Mesenchymal stem cell (in vitro differentiated cells and primary cell): ENCODE measurements at regions not wholly inside any gene's neighbourhood (a gene's known extent, or its start where the extent isn't known, plus 50 kb on each side); places are given as distances from the start of the nearest gene placed in this dataset.

ENCODE experiments used
- DNase-seq: peaks from one replicate; pipeline ENCODE4 v3.0.0-alpha.2; 2013
- H2AFZ ChIP-seq: one replicate; pipeline ENCODE4 v1.6.1; 2013; ENCODE audit warnings: low read depth, mild to moderate bottlenecking, control low read depth, inconsistent platforms, low read length, moderate library complexity
- H2AK5ac ChIP-seq: 2 replicates; pipeline ENCODE4 v1.6.1; 2013; ENCODE audit warnings: low read length, moderate library complexity, mild to moderate bottlenecking, inconsistent platforms; ENCODE audit not compliant: severe bottlenecking
- H2BK120ac ChIP-seq: one replicate; pipeline ENCODE4 v1.6.1; 2013; ENCODE audit warnings: low read depth, mild to moderate bottlenecking, inconsistent platforms, low read length, moderate library complexity
- H2BK12ac ChIP-seq, 2 experiments: one replicate each; pipeline ENCODE4 v1.6.1; 2013; ENCODE audit warnings: inconsistent platforms in 2 of 2, low read length in 2 of 2, mild to moderate bottlenecking in 2 of 2, moderate library complexity in 2 of 2, control low read depth in 1 of 2
- H2BK15ac ChIP-seq: one replicate; pipeline ENCODE4 v1.6.1; 2013; ENCODE audit warnings: mild to moderate bottlenecking, low read depth, inconsistent platforms; ENCODE audit not compliant: poor library complexity, severe bottlenecking
- H2BK5ac ChIP-seq: 2 replicates; pipeline ENCODE4 v1.6.1; 2013; ENCODE audit warnings: low read depth, mild to moderate bottlenecking, low read length, control low read depth, inconsistent platforms; ENCODE audit not compliant: poor library complexity, severe bottlenecking
- H3K14ac ChIP-seq, 2 experiments: one replicate each; pipeline ENCODE4 v1.6.1; 2013; ENCODE audit warnings: inconsistent platforms in 2 of 2, low read length in 2 of 2, control low read depth in 1 of 2, mild to moderate bottlenecking in 1 of 2, moderate library complexity in 1 of 2
- H3K18ac ChIP-seq, 2 experiments: one replicate each; pipeline ENCODE4 v1.6.1; 2013; ENCODE audit warnings: inconsistent platforms in 2 of 2, low read length in 2 of 2, control low read depth in 1 of 2, low read depth in 1 of 2, mild to moderate bottlenecking in 1 of 2
- H3K23ac ChIP-seq, 2 experiments: one replicate each; pipeline ENCODE4 v1.6.1; 2013; ENCODE audit warnings: inconsistent platforms in 2 of 2, low read length in 2 of 2, mild to moderate bottlenecking in 2 of 2, moderate library complexity in 2 of 2, control low read depth in 1 of 2
- H3K27ac ChIP-seq: 2 replicates; pipeline ENCODE4 v1.5.1; 2013; ENCODE audit warnings: mild to moderate bottlenecking, moderate library complexity, low read length, control low read depth, inconsistent platforms; ENCODE audit not compliant: poor library complexity, severe bottlenecking
- H3K27me3 ChIP-seq, 2 experiments: 2 replicates each; pipeline versions ENCODE4 v1.6.1 to v1.7.0; 2013; ENCODE audit warnings: low read length in 2 of 2, mild to moderate bottlenecking in 2 of 2, moderate library complexity in 2 of 2, control low read depth in 1 of 2, inconsistent platforms in 1 of 2; ENCODE audit not compliant: control insufficient read depth in 1 of 2, insufficient read depth in 1 of 2
- H3K36me3 ChIP-seq, 2 experiments: 2 replicates each; pipeline versions ENCODE4 v1.6.1 to v1.7.0; 2013; ENCODE audit warnings: low read length in 2 of 2, control low read depth in 1 of 2, inconsistent platforms in 1 of 2, low read depth in 1 of 2, mild to moderate bottlenecking in 1 of 2; ENCODE audit not compliant: insufficient read depth in 2 of 2, control insufficient read depth in 1 of 2
- H3K4ac ChIP-seq, 2 experiments: one replicate each; pipeline ENCODE4 v1.6.1; 2013; ENCODE audit warnings: inconsistent platforms in 2 of 2, low read length in 2 of 2, mild to moderate bottlenecking in 2 of 2, moderate library complexity in 2 of 2, control low read depth in 1 of 2, low read depth in 1 of 2
- H3K4me1 ChIP-seq: 2 replicates; pipeline ENCODE4 v1.6.1; 2013; ENCODE audit warnings: low read depth, low read length, control low read depth; ENCODE audit not compliant: control insufficient read depth, insufficient read depth
- H3K4me2 ChIP-seq: 2 replicates; pipeline ENCODE4 v1.6.1; 2013; ENCODE audit warnings: low read length, mild to moderate bottlenecking, inconsistent platforms; ENCODE audit not compliant: poor library complexity, severe bottlenecking
- H3K4me3 ChIP-seq, 2 experiments: 2 replicates each; pipeline versions ENCODE4 v1.5.1 to v1.7.0; 2013; ENCODE audit warnings: low read length in 2 of 2, mild to moderate bottlenecking in 2 of 2, control low read depth in 1 of 2, low read depth in 1 of 2; ENCODE audit not compliant: insufficient read depth in 1 of 2
- H3K79me1 ChIP-seq: replicated peaks from 2 replicates; pipeline ENCODE4 v1.6.1; 2013; ENCODE audit warnings: mild to moderate bottlenecking, control low read depth, low read length, inconsistent platforms; ENCODE audit not compliant: poor library complexity, severe bottlenecking
- H3K9ac ChIP-seq: 2 replicates; pipeline ENCODE4 v1.7.0; 2013; ENCODE audit warnings: mild to moderate bottlenecking, low read length, moderate library complexity
- H3K9me3 ChIP-seq: 2 replicates; pipeline ENCODE4 v1.7.0; 2013; ENCODE audit warnings: mild to moderate bottlenecking, low read length; ENCODE audit not compliant: control insufficient read depth
- H4K8ac ChIP-seq: one replicate; pipeline ENCODE4 v1.6.1; 2013; ENCODE audit warnings: inconsistent platforms, mild to moderate bottlenecking, low read length, moderate library complexity
- H4K91ac ChIP-seq: one replicate; pipeline ENCODE4 v1.6.1; 2013; ENCODE audit warnings: mild to moderate bottlenecking, low read length, inconsistent platforms
- WGBS: methylation state at CpG from one replicate; pipeline ENCODE4 v1.1.7; 2013; ENCODE audit warnings: mixed read lengths; 5-methylcytosine and 5-hydroxymethylcytosine counted together

DNA sequence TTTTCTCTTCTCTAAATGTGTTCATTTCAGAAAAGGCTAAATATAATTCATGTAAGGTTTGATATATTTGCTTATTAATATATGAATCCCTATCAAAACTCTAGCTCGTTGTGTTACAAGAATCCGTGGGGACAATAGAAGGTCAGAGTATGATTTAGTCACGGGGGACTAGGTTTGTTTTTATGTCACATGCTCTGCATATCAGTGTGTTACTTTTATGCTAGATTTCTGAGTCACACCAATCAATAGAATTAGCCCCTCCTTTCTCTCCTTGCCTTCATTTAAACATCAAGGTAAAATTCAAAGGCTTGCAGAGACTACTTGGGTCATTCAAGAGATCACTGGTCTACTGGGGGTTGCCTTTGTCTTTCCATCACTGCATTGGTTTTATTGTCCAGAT, 636.1 kb downstream of the NR2F2 start:
- no CpG with 5 or more reads among the region's 3 CpGs for WGBS
- no peak overlapping the region for H2BK15ac ChIP-seq

GRCh38 chr15:96969732-96970710, 639.5 kb downstream of the NR2F2 start:
- no peak for DNase-seq
- Histone ChIP-seq H3K4me1 (no peaks in the 10 kb centered on the region), H2BK5ac (no peak overlapping the region), H3K27me3 (no peaks in the 10 kb centered on the region), H2BK15ac (no peak overlapping the region), H2BK120ac (no peak overlapping the region), H3K9me3 (peaks cover 27% of the 10 kb centered on the region), H3K14ac (peak overlapping the region in 1 of 2 experiments; percentile 45), H3K27ac (no peak overlapping the region), H4K91ac (no peak overlapping the region), H2BK12ac (peak overlapping the region in 1 of 2 experiments; percentile 32), H3K4me3 (no peak overlapping the region), H2AK5ac (no peak overlapping the region), H3K9ac (no peak overlapping the region), H3K23ac (no peak overlapping the region), H3K18ac (peak overlapping the region in 1 of 2 experiments; percentile 15), H2AFZ (no peak overlapping the region), H3K36me3 (no peaks in the 10 kb centered on the region), H3K4me2 (no peak overlapping the region), H4K8ac (no peak overlapping the region), H3K4ac (no peak overlapping the region), H3K79me1 (no peaks in the 10 kb centered on the region)
- WGBS = 87% methylated on average over 18 of the region's 18 CpGs

More for the DNA sequence above, 636.1 kb downstream of the NR2F2 start:
- Histone ChIP-seq H3K14ac (no peak overlapping the region), H2AK5ac (no peak overlapping the region), H3K4ac (no peak overlapping the region), H3K4me1 (no peaks in the 10 kb centered on the region), H2AFZ (no peak overlapping the region), H2BK5ac (no peak overlapping the region), H3K27ac (no peak overlapping the region), H3K4me3 (no peak overlapping the region), H3K18ac (no peak overlapping the region), H2BK12ac (no peak overlapping the region), H3K36me3 (no peaks in the 10 kb centered on the region), H3K9me3 (peaks cover 31% of the 10 kb centered on the region), H4K8ac (no peak overlapping the region), H3K4me2 (no peak overlapping the region), H3K9ac (no peak overlapping the region), H4K91ac (no peak overlapping the region), H3K23ac (no peak overlapping the region), H2BK120ac (no peak overlapping the region), H3K79me1 (no peaks in the 10 kb centered on the region), H3K27me3 (no peaks in the 10 kb centered on the region)
- DNase-seq = no peak

DNA sequence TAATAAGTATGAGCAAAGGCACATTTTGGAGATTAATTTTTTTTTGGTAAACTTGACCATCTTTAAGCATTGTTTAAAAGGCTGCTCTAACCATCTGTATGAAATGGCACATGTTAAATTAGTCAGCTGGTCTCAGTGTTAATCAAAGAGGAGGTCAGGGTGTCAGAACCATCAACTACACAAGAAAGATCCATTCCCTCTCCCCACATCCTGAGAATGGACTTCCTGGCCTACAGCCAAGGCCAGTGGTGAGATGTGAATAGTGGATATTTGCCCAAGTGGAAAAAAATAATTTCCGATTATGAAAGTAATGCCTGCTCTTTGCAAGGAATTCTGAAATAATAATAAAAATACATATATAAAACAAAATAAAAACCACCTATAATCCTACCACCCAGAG, 641.7 kb downstream of the NR2F2 start:
- H2BK120ac ChIP-seq = no peak overlapping the region
- no peak overlapping the region for H3K9ac ChIP-seq
- no peaks in the 10 kb centered on the region for H3K79me1 ChIP-seq
- no CpG with 5 or more reads among the region's 1 CpG for WGBS
- H4K91ac ChIP-seq = no peak overlapping the region
- no peaks in the 10 kb centered on the region for H3K4me1 ChIP-seq
- peaks cover 19% of the 10 kb centered on the region for H3K9me3 ChIP-seq
- H3K27ac ChIP-seq = no peak overlapping the region
- H2AFZ ChIP-seq = no peak overlapping the region
- no peak overlapping the region for H2BK12ac ChIP-seq
- no peak overlapping the region for H3K23ac ChIP-seq
- H4K8ac ChIP-seq = no peak overlapping the region
- no peak overlapping the region for H3K4me2 ChIP-seq
- H2AK5ac ChIP-seq = no peak overlapping the region
- no peak overlapping the region for H3K4ac ChIP-seq
- H3K27me3 ChIP-seq = no peaks in the 10 kb centered on the region
- no peaks in the 10 kb centered on the region for H3K36me3 ChIP-seq
- H2BK5ac ChIP-seq = no peak overlapping the region
- H3K18ac ChIP-seq = no peak overlapping the region
- no peak for DNase-seq
- H3K14ac ChIP-seq = no peak overlapping the region
- H3K4me3 ChIP-seq = no peak overlapping the region
- H2BK15ac ChIP-seq = no peak overlapping the region

DNA sequence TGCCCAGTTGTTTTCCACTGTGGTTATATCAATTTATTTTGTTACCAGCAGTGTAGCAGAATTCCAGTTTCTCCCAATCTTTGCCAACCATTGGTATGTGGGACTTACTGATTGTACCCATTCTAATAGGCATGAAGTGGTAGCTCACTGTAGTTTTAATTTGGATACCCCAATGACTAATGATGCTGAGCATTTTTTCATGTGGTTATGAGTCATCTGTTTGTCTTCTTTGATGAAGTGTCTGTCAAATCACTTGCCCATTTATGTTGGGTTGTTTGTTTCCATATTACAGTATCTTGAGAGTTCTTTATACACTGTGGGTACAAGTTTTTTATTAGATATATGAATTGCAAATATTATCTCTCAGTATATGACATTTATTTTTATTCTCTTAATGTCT, 644.3 kb downstream of the NR2F2 start:
- Histone ChIP-seq H2BK12ac (no peak overlapping the region), H3K79me1 (no peaks in the 10 kb centered on the region), H3K27me3 (no peaks in the 10 kb centered on the region), H3K9me3 (peaks cover 15% of the 10 kb centered on the region), H2AK5ac (no peak overlapping the region), H3K14ac (no peak overlapping the region), H3K4me3 (no peak overlapping the region), H2BK15ac (no peak overlapping the region), H2BK5ac (no peak overlapping the region), H3K27ac (no peak overlapping the region), H3K23ac (no peak overlapping the region), H3K4ac (no peak overlapping the region), H2BK120ac (no peak overlapping the region), H3K4me1 (no peaks in the 10 kb centered on the region), H4K91ac (no peak overlapping the region), H3K9ac (no peak overlapping the region), H3K4me2 (no peak overlapping the region), H4K8ac (no peak overlapping the region), H2AFZ (no peak overlapping the region), H3K36me3 (no peaks in the 10 kb centered on the region), H3K18ac (no peak overlapping the region)
- peak; percentile 43 for DNase-seq
